ENCODE measurements at regions not wholly inside any gene's neighbourhood (a gene's known extent, or its start where the extent isn't known, plus 50 kb on each side); places are given as distances from the start of the nearest gene placed in this dataset.
A peak's percentile ranks its signal among the peaks of the same experiment; 100 is the strongest.
"Not testable (repeated sequence)": the region's sequence is repeated elsewhere in the genome, so short reads cannot be mapped to it uniquely, and the experiment has no call there.

GRCh38 chr12:9334041-9334692 lies 126.0 kb upstream of the PZP start:
- DNase-seq, result no peak

- no peak for DNase-seq
Measured at GRCh38 chr12:9333161-9333560, 125.0 kb upstream of the PZP start.

GRCh38 chr12:9332564-9332963 lies 124.4 kb upstream of the PZP start:
- DNase-seq, result no peak

GRCh38 chr12:9331218-9331626 lies 123.0 kb upstream of the PZP start:
- DNase-seq, result peak; percentile 0

GRCh38 chr12:9329019-9329418 lies 120.8 kb upstream of the PZP start:
- no peak for DNase-seq

GRCh38 chr12:9328065-9328464 lies 119.9 kb upstream of the PZP start:
- DNase-seq, result no peak

- no peak for DNase-seq
Measured at GRCh38 chr12:9327320-9327719, 119.1 kb upstream of the PZP start.

GRCh38 chr12:9326849-9327248 lies 118.7 kb upstream of the PZP start:
- DNase-seq, result not testable (repeated sequence)

GRCh38 chr12:9326085-9326484 lies 117.9 kb upstream of the PZP start:
- no peak for DNase-seq

- DNase-seq, result no peak
Measured at GRCh38 chr12:9325471-9325870, 117.3 kb upstream of the PZP start.

GRCh38 chr12:9324782-9325181 lies 116.6 kb upstream of the PZP start:
- DNase-seq, result no peak

- no peak for DNase-seq
Measured at GRCh38 chr12:9323144-9323681, 115.0 kb upstream of the PZP start.

GRCh38 chr12:9319842-9320173 lies 111.6 kb upstream of the PZP start:
- DNase-seq, result no peak

GRCh38 chr12:9319044-9319841 lies 111.0 kb upstream of the PZP start:
- DNase-seq, result no peak

GRCh38 chr12:9313479-9313878 lies 105.3 kb upstream of the PZP start:
- peak; percentile 0 for DNase-seq

- not testable (repeated sequence) for DNase-seq
Measured at GRCh38 chr12:9312406-9313392, 104.5 kb upstream of the PZP start.

GRCh38 chr12:9311454-9311853 lies 103.3 kb upstream of the PZP start:
- DNase-seq, result not testable (repeated sequence)

- not testable (repeated sequence) for DNase-seq
Measured at GRCh38 chr12:9310645-9311044, 102.5 kb upstream of the PZP start.

GRCh38 chr12:9309749-9310148 lies 101.6 kb upstream of the PZP start:
- not testable (repeated sequence) for DNase-seq

GRCh38 chr12:9308745-9309144 lies 100.5 kb upstream of the PZP start:
- not testable (repeated sequence) for DNase-seq

GRCh38 chr12:9308163-9308562 lies 100.0 kb upstream of the PZP start:
- DNase-seq, result not testable (repeated sequence)

- DNase-seq, result not testable (repeated sequence)
Measured at GRCh38 chr12:9307255-9307654, 99.1 kb upstream of the PZP start.

GRCh38 chr12:9306004-9306403 lies 97.8 kb upstream of the PZP start:
- not testable (repeated sequence) for DNase-seq

All from NCI-H2171 treated with DMSO at 0.1 percent for 48 hours (cell line).